Mammary epithelial cell (primary cell): ENCODE measurements at regions not wholly inside any gene's neighbourhood (a gene's known extent, or its start where the extent isn't known, plus 50 kb on each side); places are given as distances from the start of the nearest gene placed in this dataset.

Experiments
- EZH2 ChIP-seq: IDR thresholded peaks from 2 replicates; pipeline ENCODE4 v1.6.1; 2012; ENCODE audit warnings: low read length, inconsistent platforms, borderline replicate concordance
- TF ChIP-seq, protein P1 (sequence below), 2 donors: IDR thresholded peaks in 1 of 2; conservative IDR thresholded peaks in 1 of 2; 2 replicates each; pipeline ENCODE4 v1.5.1; 2011 to 2012; ENCODE audit warnings: inconsistent platforms in 2 of 2, low read length in 2 of 2, mild to moderate bottlenecking in 2 of 2, control low read depth in 1 of 2, low read depth in 1 of 2; ENCODE audit not compliant: insufficient read depth in 1 of 2; ENCODE audit errors: extremely low read depth in 1 of 2

GRCh38 chr2:194721227-194721626 is 935.8 kb upstream of the SLC39A10 start:
- TF ChIP-seq, protein P1, sequence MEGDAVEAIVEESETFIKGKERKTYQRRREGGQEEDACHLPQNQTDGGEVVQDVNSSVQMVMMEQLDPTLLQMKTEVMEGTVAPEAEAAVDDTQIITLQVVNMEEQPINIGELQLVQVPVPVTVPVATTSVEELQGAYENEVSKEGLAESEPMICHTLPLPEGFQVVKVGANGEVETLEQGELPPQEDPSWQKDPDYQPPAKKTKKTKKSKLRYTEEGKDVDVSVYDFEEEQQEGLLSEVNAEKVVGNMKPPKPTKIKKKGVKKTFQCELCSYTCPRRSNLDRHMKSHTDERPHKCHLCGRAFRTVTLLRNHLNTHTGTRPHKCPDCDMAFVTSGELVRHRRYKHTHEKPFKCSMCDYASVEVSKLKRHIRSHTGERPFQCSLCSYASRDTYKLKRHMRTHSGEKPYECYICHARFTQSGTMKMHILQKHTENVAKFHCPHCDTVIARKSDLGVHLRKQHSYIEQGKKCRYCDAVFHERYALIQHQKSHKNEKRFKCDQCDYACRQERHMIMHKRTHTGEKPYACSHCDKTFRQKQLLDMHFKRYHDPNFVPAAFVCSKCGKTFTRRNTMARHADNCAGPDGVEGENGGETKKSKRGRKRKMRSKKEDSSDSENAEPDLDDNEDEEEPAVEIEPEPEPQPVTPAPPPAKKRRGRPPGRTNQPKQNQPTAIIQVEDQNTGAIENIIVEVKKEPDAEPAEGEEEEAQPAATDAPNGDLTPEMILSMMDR (conservative IDR thresholded peaks at IDR 0.05 in 1 of 2, IDR thresholded peaks at IDR 0.05 in 1 of 2; ENCODE audit: extremely low read depth in 1 of 2, insufficient read depth in 1 of 2, low read depth in 1 of 2, low read length in 2 of 2), result no peak
- no peak for TF ChIP-seq EZH2
